NCI-H1417 treated with DMSO at 0.1 percent for 48 hours (cell line): ENCODE measurements at regions not wholly inside any gene's neighbourhood (a gene's known extent, or its start where the extent isn't known, plus 50 kb on each side); places are given as distances from the start of the nearest gene placed in this dataset.
"Not testable (repeated sequence)": the region's sequence is repeated elsewhere in the genome, so short reads cannot be mapped to it uniquely, and the experiment has no call there.

Experiments
- DNase-seq: peaks from one replicate; lab custom pipeline; 2025; lab: John Stamatoyannopoulos, UW

DNA sequence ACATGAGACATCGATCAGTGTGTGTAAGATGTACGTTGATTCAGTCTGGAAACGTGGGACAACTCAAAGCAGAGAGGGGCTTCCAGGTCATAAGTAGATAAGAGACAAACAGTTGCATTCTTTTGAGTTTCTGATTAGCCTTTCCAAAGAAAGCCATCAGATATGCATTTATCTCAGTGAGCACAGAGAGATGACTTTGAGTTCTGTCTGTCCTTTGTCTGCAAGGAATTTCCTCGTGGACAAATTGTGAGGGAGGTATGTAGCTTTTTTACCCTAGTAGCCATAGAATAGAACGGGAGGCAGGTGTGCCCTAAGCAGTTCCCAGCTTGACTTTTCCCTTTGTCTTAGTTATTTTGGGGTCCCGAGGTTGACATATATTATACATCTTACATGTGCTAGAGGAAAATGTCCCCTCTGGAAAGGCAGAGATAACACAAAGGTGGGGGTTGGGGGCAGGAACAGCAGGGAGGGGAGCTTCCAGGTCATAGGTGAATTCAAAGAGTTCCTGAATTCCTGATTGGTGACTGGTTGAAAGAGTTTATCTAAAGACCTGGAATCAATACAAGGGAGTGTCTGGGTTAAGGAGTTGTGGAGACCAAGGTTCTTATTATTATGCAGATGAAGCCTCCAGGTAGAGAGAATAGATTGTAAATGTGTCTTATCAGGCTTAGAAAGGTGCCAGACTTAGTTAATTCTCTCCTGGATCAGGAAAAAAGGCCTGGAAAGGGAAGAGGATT, 237.0 kb downstream of the NFATC2 start:
- DNase-seq = no peak

DNA sequence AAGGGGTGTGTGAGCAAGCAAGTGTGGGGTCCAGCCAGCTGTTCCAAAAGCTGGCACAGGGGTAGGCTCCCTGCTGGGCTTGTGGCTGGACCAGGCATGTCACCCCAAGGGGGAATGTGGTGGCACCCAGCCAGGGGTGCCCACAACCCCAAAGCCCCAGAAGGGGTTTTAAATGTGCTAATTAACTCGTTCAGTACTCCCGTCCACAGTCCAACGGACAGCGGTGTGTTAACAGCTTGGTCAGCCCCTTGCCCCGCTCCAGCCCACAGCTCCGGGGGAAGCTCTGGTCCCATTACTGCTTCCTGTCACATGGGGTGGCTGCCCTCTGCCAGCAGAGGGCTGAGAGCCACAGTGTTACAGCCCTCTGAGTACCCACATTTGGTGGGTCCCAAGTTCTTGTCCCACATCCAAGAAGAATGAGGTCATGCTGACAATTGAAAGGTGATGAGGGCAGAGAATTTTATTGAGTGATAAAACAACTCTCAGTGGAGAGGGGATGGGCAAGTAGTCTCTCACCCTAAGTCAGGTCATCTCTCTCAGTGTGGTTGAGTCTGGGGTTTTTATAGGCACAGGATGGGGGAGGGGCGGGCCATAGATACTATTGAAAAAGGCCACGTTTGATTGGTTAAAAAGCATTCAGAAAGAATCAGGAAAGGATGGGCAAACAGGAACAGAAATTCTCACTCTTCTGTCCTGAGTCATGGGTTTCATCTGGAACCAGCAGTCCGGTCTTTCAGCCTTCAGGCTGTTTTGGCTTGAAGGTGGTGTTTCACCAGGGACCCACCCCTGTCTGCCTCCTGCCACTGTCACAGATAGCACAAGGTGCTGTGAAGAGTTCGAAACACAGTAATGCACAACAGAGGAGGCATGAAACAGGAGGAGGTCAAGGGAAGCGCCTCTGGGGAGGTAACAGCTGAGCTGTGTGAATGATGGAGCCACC, 238.5 kb downstream of the NFATC2 start:
- no peak for DNase-seq

DNA sequence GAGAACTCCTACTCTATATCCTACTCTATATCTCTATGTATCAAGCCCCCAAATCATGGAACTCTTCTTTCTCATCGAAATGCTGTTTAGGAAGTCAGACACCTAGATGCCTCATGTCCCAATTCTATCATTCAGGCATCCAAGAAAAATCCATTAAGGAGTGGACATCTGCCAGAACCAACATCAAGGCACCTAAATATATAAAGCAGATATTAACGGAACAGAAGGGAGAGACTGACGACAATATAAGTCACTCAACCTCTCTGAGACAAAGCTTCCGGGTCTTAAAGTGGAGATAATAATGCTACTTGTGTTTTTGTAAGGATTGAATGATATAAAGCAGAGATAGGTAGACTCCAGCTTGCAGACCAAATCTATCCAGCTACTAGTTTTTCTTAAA, 241.5 kb downstream of the NFATC2 start:
- DNase-seq = no peak

DNA sequence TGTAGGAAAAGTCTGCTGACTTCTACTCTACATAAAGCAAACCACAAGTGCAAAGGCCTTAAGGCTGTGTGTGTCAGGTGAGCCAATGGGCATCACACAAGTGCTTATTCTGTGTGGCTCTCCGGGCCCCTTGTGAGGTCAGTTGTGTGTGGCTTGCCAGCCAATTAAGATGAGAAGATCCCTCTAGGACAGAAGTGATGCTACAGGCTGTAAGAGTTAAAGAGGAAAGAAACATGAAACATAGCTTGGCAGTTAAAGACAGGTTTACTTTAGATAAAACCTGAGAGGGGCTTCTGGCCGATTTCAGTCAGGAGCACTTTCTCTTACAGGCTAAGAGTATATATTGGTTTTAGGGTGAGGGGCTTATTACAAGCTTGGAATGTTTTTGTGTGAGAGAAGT, 242.4 kb downstream of the NFATC2 start:
- no peak for DNase-seq

DNA sequence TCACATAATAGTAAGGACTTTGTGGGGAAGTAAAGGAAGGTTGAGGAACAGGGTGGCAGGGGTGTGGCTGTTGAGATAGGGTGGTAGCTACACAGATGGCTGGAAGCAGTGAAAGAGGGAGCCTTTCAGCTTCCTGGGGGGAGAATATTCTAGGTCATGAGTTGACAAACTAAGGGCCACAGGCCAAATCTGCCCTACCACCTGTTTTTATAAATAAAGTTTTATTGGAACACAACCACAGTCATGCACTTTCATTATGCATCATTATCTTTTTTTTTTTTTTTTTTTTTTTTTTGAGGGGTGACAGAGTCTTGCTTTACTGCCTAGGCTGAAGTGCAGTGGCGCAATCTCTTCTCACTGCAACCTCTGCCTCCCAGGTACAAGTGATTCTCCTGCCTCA, 243.1 kb downstream of the NFATC2 start:
- DNase-seq = no peak

DNA sequence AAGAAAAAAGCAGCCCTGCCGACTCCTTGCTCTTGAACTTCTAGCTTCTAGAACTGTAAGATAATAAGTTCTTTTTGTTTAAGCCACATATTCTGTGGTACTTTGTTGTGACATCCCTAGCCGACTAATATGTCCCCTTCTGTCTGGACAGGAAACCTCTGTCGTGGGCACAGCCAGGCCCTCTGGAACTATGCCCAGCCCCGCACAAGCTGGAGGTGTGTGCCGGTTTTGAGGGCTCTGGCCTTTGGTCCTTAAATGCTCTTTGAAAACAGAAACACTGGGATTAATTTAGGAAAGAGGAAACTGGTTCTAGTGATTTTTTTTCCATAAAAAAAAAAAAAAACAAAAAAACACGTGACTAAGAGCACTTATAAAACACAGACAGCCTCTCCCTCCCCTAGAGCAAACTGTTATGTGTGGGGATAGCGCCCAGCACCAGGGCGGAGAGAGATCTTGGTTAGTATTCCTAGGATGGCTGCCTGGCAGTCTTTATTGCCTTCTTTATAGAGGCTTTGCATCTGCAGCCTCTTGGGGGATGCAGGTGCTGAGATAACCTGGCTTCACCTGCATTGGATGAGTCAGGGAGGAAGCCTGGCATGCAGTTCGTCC, 244.3 kb downstream of the NFATC2 start:
- DNase-seq = no peak

DNA sequence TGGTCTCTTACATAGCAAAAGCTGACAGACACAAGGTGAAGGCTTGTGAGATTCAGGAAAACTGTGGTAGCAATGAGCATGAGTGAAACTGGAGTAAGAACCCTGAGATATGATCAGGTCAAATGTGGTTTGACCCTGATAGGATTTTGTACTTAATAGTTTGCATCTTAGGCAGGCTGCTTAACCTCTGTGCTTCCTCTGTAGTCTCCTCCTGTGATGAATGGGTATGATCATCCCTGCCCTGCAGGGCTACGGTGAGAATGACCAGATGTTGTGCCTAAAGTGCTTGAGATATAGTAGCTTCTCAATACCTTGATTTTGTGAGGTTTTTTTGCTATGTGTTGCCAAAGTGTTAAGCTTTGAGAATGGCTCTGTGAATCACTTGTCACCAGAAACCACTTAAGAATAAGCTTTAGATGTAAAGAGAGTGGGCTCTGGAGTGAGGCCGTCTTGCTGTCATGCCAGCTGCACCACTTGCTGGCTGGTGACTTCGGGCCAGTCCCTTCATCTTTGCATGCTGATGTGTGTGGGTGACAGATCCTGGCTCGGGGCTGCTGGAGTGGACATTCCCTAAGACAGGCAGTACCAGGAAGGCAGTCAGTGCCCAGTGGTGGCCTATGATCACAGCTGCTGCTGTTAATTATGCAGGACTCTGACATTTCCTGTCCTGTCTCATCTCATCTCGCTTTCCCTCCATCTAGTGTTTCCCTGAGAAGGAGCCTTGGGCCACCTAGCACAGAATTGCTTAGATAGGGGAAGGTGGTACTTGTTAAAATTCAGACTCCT, 254.7 kb downstream of the NFATC2 start:
- DNase-seq = no peak

DNA sequence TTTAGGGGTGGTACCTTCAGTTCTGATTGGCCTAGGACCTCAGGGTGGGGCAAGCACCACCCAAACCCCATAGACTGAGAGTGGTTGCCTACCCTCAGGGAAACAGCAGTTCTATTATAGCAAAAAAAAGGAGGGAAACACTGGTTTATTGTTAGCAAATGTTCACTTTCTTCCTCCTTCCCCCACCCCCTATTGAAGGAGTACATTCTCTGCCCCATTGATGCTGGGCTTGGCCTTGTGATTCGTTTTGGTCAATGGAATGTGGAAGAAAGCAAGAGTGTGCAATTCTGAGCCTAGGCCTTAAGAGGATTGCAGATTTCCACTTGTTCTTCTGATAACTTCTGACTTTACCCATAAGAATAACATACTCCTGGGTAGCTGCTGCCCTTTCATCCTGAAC, 255.8 kb downstream of the NFATC2 start:
- no peak for DNase-seq

DNA sequence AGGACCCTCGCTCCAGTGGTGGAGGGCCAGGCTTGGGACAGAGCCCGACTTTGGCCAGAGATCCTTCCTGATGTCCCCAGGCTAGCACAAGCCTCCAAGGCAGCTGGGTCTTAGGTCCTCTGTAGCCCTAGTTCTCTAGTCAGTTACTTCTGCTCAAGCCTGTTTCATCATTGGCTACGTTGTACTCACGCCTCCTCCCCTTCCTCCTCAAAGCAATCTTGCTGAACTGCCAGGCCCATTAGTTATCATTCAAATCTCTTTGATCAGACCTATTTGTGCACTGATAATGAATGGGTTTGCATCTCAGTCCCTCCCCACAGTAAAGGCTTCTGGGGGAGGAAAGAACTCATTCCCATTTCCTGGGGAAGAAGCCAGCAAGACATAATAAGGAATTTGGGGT, 256.8 kb downstream of the NFATC2 start:
- DNase-seq = no peak

DNA sequence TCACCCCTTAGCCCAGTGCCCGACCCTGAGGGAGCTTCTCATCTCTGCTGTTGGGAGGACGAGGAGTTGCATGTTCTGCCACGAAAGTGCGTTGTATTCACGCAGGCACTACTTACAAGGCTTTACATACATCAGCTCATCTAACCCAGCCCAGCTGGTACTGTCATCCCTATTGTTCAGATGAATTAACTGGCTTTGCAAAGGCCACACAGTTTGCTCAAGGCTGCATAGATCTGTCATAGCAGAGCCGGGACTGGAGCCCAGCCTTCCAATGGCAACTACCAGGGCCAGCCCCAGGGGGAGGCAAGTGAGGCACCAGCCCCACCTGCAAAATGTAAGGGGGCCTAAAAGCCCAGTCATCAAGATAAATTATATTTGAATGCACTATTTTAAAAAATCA, 257.6 kb downstream of the NFATC2 start:
- no peak for DNase-seq

DNA sequence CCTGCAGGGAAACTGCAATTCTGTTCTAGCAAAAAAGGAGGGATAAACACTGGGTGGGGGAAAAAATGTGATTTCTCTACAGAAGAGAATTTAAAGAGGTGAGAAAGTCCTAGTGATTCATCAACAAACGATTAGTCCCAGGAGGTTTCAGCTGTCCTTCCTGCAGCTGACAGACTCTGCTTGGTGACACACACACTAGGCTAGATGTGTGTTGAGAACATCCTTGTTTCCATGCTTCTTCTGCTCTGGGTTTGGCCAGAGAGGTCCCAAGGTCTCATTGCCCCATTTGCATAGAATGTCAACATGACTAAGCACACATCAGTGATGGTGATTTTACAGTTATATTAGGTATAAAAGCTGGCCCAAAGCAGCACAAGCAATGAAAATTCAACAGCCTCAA, 258.3 kb downstream of the NFATC2 start:
- no peak for DNase-seq

DNA sequence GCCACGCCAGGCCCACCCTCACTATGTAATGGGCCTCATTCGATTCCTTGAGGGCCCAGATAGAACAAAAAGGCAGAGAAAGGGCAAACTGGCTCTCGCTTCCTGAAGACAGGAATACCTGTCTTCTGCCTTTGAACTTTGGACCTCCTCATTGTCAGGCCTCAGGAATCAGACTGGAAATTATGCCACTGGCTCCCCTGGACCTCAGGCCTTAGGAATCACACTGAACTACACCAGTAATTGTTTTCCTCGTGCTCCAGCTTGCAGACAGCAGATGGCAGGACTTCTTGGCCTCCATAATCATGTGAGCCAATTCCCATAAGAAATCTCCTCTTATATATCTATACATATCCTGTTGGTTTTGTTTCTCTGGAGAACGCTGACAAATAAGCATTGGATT, 258.6 kb upstream of the KCNG1 start:
- DNase-seq = no peak

DNA sequence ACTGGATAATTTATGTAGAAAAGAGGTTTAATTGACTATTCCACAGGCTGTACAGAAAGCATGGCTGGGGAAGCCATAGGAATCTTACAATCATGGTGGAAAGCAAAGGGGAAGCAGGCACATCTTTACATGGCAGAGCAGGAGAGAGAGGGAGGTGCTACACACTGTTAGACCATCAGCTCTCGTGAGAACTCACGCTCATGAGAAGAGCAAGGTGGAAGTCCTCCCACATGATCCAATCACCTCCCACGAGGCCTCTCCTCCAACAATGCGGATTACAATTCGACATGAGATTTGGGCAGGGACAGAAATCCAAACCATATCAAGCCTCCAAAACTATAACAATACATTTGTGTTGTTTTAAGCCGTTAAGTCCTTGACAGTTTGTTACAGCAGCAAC, 257.1 kb upstream of the KCNG1 start:
- DNase-seq = no peak

DNA sequence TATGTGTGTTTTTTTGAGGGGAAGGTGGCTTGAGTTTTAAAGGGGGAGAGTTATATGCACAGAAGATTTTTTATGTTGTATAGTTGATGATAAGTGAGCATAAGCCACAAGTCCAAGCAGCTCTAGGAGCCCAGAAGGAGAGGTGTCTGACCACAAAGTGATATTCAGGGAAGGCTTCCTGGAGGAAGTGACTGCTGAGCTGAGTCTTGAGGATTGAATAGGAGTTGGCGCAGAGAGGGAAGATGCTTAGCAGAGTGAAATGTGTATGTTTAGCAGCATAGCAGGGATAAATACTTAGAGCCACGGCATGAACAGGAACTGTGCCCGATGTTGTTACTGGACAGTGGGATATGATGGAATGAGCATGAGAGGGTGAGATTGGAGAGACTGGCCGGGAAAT, 255.1 kb upstream of the KCNG1 start:
- DNase-seq = no peak

DNA sequence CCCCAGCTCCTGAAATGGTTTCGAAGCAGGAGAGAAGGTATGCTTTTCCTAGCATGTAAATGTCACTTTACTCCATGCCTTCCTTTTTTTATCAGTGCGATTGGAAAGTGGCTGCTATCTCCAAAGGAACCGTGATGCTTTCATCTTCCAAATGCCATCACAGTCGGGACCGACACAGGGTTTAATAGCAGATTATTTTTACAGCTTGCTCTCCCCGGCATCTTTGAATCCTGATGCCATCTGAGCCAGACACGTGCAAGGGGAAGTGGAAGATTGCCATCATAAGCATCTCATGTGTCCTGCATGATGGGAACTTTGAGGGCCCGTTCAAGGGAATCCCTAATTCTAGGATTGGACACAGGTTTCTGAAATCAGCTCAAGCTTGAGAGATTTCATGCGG, 253.4 kb upstream of the KCNG1 start:
- DNase-seq = no peak

DNA sequence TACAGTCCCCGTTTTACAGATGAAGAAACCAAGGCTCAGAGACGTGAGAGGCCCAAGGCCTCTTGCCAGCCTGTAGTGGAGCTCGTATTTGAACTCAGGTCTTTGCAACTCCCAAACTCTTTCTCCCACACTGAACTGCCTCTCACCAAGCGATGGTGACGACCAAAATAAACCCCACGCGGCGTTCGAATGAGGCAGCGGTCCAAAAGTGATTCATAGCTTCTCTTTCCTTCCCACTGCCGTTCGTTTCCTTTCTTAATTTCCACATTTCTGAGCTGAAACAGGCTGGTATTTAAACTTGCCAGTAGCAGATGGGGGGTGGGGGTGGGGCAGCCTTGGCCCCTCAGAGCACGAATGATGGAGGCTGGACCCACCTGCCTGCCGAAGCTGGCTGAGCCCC, 252.9 kb upstream of the KCNG1 start:
- DNase-seq = no peak

DNA sequence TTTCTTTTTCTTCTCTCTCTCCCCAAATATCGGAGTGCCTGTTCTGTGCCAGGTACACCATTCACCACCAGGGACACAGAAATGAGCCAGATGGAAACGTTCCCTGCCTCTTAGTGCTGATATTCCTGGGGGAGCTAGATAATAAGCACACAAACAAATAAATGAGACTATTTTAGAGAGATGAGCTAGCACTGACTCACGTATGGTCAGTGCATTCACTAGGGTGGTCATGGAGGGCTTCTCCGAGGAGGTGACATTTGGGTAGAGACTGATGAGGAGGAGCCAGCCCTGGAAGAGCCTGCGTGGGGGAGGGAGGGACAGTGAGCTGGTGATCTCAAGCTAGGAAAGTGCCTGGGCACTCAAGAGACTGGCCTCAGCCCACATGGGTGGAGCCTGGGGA, 252.3 kb upstream of the KCNG1 start:
- DNase-seq = no peak

DNA sequence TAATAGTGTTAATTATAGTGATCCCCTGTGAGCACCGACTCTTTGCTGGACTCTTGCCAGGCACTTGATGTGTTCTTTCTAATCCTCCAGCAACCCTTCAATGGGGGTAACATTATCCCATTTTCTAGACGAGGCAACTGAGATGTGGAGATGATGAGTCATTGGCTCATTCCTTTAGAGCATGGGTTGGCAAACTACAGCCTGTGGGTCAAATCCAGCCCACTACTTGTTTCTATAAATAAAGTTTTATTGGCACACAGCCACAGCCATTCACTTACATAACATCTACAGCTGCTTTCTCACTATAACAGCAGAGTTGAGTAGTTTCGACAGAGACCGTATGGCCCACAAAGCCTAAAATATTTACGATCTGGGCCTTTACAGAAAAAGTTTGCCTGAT, 249.5 kb upstream of the KCNG1 start:
- no peak for DNase-seq

DNA sequence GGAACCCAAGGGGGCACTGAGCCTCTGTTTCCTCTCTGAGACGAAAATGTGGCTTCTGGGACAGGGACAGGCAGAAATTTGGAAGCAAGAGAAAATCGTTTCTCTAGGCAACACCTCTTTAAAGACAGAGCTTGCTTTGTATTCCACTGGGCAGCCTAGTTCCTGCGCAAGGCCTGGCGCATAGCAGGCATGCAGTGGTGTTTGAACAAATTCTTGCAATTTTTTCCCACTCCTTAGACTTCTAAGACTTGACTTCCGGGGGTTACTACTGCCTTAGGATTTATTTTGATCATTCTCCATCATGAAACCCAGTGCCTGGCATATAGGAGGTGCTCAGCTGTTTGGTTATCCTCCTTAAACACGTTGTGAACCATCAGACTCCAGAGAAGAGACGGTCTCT, 249.0 kb upstream of the KCNG1 start:
- DNase-seq = no peak

DNA sequence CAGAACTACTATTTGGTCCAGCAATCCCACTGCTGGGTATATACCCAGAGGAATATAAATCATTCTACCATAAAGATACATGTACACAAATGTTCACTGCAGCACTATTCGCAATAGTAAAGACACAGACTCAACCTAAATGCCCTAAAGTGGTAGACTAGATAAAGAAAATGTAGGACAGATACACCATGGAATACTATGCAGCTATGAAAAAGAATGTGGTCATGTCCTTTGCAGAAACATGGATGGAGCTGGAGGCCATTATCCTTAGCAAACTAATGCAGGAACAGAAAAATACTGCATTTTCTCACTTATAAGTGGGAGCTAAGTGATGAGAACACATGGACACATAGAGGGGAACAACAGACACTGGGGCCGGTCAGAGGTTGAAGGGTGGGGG, 248.4 kb upstream of the KCNG1 start:
- DNase-seq = not testable (repeated sequence)

DNA sequence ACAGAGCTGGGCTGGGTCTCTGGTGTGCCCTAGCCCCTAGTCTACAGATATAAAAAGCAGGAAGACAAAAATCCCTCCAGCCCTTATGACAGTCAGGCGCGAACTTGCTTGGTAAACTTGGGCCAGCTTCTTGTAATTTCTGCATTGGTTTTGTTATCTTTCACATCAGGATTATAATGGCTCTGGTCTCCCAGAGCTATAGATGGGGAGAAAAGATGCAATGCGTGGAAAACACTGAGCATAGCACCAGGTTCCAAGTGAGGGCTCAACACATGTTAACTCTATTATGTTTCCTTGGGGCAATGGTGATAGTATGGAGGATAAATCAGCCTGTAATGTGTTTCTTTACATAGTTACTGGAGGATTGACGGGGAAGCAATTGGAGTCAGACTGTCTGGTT, 246.8 kb upstream of the KCNG1 start:
- DNase-seq = no peak

DNA sequence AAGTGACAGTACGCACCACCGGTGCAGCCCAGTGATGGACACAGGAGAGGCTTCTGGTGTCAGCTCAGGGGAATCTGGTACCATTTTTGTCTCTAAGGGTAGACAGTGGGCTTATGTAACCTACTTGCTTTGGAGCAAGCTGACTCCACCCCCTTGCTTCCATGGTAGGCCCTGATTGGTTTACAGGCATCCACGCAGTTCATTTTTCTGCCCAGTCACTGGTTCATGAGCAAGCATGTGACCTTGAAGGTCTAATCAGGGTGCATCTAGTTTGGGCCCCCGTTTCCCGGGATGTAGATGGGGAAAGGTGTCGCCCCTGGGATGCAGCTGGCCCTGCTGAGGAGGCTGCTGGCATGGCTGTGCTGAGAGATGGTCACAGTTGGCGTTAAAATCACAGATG, 244.8 kb upstream of the KCNG1 start:
- DNase-seq = no peak
